DMS79 treated with DMSO at 0.1 percent for 48 hours (cell line): ENCODE measurements at regions not wholly inside any gene's neighbourhood (a gene's known extent, or its start where the extent isn't known, plus 50 kb on each side); places are given as distances from the start of the nearest gene placed in this dataset.

Source experiments
- DNase-seq: peaks from one replicate; lab custom pipeline; 2025; lab: John Stamatoyannopoulos, UW

DNA sequence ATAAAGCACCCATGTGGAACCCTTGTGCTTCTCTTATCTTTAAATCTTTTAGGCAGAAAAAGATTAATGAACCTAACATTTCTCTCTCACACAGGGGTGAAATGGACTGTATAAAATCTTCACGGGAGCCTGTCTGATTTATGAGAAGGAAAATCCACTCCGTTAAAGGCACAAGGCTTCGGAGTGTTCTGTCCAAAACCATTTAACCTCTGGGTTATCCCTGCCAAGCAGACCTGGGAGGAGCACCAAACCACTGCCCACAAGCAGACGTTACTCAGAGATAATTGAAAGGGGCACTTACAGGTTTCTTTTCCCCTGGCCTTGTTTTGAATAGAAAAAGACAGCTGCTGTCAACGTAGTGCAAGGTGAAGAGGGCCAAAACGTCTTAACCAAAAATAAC lies 184.4 kb upstream of the DOK6 start:
- DNase-seq = peak; percentile 44

DNA sequence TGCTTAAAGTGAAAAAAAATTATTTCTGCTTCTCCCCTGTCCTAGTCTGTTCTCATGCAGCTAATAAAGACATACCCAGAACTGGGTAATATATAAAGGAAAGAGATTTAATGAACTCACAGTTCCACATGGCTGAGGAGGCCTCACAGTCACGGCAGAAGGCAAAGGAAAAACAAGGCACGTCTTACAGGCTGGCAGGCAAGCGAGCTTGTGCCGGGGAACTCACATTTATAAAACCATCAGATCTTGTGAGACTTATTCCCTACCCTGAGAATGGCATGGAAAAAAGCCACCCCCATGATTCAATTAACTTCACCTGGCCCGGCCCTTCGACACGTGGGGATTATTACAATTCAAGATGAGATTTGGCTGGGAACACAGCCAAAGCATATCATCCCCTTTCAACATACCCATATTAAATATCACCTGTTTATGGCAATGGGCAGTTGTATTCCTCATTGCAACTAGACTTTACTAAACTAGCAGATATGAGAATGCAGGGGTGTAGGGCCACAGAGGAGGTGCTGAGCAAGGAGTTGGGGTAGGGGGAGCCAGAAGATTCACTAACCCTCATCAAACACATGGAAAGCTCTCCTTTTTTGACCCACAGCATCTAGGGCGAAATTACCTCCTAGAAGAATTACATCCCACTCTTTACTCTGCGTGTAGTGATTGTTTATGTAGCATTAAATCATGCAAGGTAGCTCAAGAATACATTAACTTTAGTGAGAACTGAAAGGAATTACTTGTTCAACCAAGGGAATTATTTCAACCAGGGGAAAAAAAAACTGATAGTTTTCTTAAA lies 183.3 kb upstream of the DOK6 start:
- peak; percentile 83 for DNase-seq

DNA sequence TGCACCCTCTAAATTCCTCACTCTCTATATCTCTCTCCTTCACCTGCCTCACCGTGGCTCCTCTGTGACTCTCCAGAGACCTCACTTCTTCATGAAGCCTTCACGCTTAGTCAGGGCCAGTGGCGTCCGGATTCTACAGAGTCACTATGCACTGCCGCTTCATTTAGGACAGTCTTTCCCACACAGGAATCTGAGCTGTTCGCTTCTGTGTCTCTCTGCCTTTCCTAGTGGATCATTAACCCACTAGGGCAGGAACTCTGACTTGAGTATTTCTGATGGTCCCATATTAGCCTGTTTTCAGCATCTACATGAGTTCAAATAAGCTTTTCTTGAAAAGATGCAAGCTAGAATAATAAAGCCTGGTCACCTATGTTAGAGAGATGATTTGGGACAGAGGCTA lies 180.2 kb upstream of the DOK6 start:
- no peak for DNase-seq

DNA sequence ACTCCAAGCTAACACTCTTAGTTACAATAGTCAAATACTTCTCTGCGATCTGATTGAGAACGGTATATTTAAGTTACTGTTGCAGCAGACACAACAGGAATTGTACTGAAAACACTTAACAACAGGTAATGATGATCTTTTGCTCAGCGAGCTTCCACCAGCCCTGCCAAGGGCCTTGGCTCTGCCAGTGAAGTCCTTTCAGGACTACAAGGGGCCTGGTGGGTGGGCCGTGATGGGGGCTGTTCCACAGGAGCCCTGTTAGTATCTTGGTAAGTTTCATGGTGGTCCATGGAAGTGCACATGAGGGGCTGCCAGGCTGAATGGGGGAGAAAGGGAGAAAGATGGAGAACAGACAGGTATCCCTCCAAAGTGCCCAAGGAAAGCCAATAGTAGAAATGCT lies 178.6 kb upstream of the DOK6 start:
- DNase-seq = no peak

DNA sequence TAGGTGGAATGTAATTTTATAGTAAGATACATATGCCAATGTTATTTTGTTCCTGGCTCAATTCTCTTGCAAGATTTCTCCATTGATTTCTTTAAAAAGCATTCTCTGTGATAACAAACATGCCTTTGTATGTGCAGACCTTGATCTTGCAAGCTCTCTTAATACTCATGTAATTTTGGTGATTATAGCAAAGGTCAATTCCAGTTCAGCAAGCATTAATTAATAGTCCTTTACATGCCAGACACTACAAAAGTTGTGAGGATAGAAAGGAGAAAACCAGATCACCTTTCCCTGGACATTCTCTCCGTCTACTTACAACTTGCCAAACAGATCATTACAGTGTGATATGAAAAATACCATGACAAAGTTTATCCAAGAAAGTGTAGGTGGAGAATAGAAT lies 173.7 kb upstream of the DOK6 start:
- DNase-seq = no peak

DNA sequence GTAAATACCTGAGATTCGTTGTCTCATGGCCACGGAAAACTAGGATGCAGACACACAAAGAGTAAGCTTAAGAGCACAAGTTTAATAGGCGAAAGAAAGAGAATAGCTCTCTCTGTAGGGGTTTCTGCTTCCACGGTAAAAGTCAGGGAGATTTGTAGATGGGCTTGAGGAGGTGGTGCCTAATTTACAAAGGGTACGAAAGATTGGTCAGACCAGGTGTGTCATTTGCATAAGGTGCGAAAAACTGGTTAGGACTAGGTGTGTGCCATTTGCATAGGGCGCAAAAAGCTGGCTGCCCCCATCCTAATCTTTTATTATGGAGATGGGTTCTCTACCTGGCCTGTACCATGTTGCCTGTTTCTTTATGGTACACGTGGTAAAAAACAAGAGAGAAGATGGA lies 170.5 kb upstream of the DOK6 start:
- DNase-seq = no peak

DNA sequence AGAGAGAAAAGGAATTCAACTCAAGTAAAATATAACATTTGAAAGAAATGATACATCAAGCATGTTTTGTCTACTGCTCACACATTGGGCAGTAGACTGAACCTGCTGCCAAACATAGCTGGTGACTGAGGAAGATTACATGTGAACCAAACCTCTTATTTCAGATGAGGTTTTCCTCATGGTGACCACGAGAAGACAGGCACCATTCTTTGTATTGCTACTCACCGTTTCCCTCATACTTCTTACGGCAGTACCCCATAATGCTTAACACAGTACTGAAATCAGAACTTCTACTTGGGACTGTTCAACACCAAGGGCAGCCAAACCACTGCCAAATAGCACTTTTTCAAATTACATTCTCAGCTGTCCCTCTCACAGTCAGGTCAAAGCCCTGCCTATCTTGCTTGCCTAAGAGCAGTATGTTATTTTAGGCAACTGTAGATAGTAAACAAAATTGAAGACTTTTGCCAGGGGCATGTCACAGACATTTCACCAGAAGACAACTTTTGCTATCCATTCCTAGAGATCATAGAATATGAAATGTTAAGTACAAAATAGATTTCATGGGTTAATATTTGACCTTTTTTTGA lies 167.1 kb upstream of the DOK6 start:
- no peak for DNase-seq

DNA sequence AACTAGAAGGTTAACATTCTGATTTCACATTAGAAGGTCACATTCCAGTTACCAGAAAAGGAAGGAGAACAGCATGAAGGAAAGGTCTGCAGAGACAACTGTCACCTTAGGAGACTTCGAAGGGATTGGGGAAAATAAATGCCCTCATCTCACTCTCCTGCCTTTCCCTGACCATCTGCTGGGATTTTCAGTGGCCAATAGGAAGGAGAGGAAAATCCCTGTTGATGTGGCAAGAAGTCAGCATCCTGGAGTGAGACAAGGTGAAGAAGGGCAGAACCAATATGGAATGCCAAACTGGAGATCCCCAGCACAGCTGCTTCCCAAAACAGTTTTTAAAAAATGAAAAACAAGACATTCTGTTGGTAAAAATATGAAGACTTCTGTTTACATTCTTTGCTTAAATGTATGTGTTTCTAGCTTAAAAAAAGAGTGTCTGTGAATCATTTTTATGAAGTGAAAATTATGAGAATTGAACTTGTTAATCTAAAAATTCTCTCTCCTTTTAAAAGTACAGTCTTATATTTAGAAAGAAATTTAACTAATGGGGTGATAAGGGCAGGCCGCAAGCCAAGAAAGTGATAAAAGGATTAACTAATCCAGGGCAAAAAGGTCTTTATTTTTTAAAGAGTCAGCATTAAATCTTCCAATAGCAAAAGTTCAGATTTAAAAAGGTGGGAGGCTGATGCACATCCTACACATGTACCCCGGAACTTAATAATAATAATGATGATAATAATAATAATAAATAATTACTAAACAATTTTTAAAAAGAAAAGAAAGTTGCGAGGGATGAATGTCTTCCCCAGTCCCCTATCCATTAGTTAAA lies 160.6 kb upstream of the DOK6 start:
- DNase-seq = no peak

DNA sequence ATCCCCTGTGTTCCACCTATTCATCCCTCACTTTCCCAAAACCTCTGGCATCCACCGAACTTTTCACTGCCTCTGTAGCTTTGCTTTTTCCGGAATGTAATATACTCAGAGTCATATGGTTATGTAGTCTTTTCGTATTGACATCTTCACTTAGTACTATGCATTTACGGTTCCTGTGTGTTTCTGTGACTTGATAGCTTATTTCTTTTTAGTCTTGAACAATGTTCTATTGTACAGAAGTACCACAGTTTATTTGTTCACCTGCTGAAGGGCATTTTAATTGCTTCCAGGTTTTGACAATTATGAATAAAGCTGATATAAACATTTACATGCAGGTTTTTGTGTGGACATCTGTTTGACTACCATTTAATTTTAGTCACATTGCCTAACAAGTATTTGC lies 154.7 kb upstream of the DOK6 start:
- no peak for DNase-seq

DNA sequence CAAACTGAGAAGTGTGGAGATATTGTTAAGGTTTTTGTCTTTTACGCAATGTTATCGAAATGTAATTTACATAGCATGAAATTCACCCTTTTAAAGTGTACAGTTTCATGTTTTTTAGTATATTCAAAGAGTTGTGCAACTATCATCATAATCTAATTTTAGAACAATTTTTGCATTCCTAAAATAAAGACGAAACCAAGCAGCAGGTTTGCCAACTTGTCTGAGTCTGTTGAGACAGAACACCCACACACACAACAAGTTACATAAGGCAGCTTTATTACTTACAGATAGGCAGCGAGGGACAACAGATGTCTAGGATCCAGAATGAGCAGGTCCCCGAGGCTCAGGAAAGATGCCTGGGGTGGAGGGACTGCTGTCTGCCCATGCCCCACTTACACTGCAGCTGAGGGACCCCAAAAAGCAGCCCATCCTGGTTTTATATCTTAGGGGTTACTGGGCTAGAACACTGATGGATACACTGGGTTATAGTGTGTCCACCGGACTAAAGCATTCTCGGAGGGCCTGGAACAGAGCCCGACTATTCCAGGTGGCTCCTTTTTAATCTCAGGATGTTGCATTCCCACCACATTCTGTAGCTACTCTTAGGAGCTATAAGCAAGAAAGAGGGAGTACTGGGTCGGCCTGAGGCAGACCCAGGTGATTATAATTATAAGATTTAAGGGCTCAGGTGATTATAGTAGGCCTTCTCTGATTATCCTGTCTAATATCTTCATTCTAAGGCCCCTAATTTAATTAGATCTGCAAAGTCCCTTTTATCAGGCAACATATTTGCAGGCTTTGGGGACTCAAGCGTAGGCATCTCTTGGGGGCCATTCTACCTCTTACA lies 150.2 kb upstream of the DOK6 start:
- no peak for DNase-seq

DNA sequence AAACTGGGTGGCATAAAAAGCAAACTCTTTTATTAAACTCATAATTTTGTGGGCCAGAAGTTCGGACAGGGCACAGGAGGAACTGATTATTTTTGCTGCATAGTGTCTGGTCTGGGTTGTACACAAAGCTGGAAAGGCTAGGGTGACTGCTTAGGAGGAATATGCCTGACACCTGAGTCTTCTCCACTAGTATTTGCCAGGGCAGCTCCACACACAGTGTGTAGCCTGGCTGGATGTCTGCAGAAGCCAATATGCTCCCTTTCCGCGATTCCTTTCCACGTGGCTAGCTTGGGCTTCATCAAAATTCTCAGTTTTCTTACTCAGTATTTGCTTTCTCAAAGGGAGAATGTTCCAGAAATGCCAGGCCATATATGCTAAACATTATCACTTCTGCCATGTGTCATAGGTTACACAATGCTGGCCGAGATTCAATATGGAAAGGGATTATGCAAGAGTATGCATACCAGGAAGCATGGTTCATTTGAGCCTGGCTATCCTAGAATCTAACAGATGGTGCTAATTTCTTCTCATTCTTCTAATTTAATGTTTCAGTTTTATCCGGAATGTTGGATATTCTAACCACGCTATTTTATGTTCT lies 142.7 kb upstream of the DOK6 start:
- DNase-seq = no peak

DNA sequence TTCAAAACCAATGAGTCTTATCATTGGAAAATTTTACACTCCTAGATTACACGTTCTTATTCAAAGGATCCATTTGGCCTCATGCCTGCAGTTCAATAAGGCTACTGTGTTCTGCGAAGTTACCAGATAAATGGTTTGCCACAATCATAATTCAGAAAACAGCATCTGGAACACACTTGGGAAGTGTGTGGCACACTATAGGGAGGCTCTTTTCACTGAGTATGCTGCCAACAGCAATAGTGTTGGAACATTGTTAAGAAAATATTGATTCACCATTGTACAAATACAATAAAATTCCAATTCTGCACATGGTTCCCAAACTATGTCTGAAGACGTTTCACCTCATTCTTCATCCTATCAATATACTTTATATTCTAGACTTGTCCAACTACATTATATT lies 141.4 kb upstream of the DOK6 start:
- DNase-seq = no peak

DNA sequence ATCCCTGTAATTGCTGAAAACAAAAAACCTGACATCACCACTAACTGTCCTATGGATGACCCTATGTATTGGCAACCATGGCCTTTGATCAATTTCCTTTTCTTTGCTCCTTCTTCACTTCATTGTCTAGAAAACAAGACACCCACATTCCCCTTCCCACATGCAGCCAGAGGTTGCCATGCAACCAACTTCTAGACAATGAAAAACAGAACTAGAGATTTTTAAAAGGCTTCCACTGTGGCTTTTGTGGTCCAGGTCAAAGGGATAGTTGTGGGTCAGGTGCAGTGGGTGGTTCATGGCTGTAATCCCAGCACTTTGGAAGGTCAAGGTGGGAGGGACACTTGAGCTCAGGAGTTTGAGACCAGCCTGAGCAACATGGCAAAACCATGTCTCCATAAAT lies 139.3 kb upstream of the DOK6 start:
- DNase-seq = no peak

DNA sequence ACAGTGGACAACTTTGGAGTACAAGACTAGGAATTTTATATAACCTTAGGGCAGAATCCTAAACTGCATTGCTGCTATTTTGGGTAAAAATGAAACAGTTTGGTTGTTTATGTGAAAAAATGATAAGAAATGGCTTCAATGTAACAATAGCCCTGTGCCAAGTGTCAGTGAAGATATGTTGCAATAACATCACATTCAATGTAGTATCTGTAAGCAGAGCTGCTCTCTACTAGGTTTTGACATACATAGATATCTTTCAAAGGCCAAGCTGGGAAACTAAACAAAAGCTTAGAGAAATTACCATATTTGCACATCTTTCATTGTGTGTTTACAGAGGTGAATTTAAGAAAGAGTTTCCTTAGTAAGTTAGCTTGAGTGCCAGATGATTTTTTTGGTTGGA lies 135.0 kb upstream of the DOK6 start:
- no peak for DNase-seq

DNA sequence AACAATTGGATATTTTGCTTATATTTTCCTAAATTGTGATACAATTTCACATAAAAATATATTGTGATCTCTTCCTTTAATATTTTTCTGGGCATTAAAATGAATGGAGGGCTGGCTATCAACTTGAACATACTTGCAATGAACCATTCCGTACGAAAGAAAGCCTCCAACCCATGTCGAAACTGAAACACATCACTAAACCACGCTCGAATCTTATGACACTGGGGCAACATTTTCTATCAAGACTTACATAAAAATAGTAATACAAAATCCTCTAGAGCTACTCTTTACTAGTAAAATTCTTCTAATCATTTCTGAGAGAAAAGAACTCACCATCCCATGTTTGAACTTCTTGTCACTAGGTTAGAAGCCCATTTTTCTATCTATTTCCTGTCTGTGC lies 132.8 kb upstream of the DOK6 start:
- DNase-seq = no peak

DNA sequence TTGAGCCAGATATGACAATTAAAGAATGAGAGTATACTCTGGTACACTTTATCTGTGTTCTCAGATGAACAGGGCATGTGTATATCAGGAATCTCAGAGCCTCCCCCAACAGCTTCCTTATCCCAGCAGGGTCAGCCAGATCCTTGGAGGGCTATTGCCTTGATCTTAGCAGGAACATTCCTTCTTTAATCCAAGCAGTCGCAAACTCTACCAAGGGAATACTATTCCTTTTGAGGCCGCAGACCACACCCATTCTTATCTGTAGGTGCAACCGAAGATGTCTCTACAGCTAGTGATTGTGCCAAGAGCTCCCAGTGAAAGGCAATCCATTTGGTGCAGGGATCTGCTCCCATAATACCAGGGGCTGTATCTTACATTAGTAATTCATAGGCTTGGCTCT lies 118.3 kb upstream of the DOK6 start:
- no peak for DNase-seq

DNA sequence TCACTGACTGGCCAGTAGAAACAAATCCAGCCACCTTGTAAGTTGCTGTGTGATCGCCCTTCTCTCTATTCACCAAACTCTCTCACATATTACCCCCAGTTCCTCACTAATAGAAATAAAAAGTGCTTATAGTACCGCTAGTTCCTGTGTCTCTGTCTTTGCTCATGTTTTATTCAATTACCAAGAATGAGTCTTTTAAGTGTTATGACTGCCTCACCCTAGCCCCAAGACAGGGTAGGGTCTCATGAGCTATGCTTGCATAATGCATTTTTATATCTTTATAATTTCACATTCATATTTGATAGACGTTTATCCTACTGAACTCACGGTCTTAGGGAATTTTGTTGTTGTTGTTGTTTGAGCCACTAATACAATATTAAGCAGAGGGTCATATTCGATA lies 109.6 kb upstream of the DOK6 start:
- DNase-seq = no peak

DNA sequence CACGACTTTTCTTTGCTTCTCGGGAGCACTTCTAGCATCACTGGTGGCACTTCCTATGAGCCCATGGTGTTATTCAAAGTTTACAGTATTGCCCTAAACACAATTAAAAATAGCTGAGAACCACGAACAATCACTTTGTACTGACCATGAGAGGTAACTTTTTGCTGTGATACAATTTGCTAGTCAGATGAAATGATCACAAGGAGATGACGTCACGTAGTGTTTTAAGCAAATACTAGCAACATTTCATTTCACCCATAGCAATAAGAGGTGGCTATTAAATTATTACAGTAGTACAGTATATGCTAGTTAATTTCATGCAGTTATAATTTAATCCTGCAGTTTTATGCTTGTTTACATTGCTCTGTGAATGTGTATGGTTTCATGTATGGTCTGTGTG lies 108.9 kb upstream of the DOK6 start:
- no peak for DNase-seq

DNA sequence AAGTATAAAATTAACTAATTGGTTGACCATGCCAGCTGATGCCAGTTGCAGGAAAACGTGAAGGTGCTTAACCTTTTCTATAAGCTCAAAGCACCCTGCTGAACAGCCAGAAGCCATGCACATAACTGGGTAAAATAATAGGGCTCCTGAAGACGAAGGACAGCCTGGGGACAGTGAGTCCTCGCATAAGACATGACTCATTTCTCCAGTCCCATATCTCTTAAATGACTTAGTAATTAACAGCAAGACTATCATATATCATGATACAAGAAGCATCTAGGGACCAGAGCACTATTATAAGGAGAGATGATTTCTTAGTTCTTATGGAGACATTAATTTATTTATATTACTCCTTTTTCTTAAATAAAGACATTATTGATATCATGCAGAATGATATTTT lies 100.5 kb upstream of the DOK6 start:
- DNase-seq = peak; percentile 3

DNA sequence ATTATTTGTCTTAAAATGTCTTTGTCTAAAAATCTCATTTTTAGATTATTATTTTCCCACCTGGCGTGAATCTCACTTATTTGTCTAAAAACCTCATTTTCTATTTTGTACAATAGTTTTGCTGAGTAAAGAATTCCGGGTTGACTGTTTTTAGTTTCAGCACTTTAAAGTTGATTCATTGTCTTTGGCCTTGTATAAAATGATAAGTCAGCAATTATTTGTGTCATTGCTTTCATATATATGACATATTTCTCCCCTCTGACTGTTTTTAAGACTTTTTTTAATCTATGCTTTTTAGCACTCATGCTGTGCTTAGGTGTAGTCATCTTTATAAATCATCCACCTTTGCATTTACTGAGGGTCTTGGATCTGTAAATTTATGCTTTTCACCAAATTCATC lies 92.1 kb upstream of the DOK6 start:
- DNase-seq = no peak

DNA sequence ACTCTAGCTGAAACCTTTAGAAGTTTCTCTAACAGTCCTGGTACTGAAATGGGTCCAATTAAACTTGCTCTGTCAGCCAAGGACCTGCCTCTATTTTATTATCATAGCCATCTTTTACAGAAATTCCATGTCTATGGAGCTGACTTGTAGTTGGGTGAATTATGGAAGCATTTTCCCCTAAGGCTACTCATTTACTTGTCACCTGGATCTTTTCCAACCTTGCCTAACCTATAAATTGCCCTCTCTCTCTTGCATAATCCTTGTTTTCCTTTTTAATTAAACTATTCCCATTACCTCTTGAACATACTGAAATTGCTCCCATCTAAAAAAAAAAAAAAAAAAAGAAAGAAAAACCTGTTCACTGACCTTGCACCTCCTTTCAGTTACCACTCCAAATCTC lies 74.6 kb upstream of the DOK6 start:
- DNase-seq = peak; percentile 4

DNA sequence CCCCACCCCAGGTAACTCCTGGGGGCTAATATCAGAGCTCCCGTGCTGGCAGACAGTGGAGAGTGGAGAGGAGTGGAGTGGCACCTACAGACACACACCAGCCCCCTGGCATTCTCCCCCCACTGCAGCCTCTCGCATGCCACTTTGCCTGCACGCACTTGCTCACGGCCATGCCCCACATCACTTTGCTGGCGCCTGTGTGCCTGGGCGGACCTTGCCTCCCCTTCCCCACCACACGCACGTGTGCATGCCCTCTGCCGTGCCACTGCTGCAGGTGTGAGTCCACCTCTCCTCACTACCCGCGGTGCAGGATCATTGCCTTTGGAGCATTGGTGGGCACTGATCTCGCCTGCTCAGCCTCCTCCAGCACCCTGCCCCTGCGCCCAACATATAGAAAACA lies 72.6 kb upstream of the DOK6 start:
- DNase-seq = no peak
